Stimulated activated naive CD4-positive, alpha-beta T cell (primary cell): ENCODE measurements at regions not wholly inside any gene's neighbourhood (a gene's known extent, or its start where the extent isn't known, plus 50 kb on each side); places are given as distances from the start of the nearest gene placed in this dataset.
"Not testable (repeated sequence)": the region's sequence is repeated elsewhere in the genome, so short reads cannot be mapped to it uniquely, and the experiment has no call there.

ENCODE experiments used
- DNase-seq, 6 experiments: peaks; one replicate each; lab custom pipeline; 2025; lab: John Stamatoyannopoulos, UW

- DNase-seq, result no peak
Observed at GRCh38 chr5:50898966-50899365, 232.5 kb downstream of the PARP8 start.

- no peak for DNase-seq
Observed at GRCh38 chr5:50900952-50901510, 234.6 kb downstream of the PARP8 start.

DNA sequence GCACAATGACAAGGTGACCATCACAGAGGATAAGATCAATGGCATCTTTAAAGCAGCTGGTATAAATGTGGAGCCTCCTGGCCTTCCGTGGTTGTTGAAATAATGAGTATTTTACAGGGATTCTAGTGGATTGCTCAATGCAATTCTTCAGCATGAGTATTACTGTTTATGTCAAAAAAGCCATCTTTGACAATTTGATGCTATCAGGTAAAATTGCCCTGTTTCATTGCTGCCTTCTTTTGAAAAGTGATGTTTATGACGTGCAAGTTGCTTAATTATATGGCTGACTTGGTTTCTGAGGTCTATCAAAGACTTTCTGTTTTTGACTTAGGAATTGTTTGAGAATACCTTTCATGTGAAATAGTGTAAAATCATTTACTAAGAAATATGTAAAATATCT lies 237.2 kb downstream of the PARP8 start:
- DNase-seq, result no peak

GRCh38 chr5:50905996-50906570 lies 239.6 kb downstream of the PARP8 start:
- DNase-seq, result no peak

GRCh38 chr5:50920160-50920559 lies 253.7 kb downstream of the PARP8 start:
- DNase-seq, result not testable (repeated sequence)

- DNase-seq, result no peak
Observed at GRCh38 chr5:50921366-50922133, 255.1 kb downstream of the PARP8 start.

- DNase-seq, result not testable (repeated sequence)
Observed at GRCh38 chr5:50922134-50922941, 255.9 kb downstream of the PARP8 start.

- no peak for DNase-seq
Observed at GRCh38 chr5:50922942-50923767, 256.7 kb downstream of the PARP8 start.

DNA sequence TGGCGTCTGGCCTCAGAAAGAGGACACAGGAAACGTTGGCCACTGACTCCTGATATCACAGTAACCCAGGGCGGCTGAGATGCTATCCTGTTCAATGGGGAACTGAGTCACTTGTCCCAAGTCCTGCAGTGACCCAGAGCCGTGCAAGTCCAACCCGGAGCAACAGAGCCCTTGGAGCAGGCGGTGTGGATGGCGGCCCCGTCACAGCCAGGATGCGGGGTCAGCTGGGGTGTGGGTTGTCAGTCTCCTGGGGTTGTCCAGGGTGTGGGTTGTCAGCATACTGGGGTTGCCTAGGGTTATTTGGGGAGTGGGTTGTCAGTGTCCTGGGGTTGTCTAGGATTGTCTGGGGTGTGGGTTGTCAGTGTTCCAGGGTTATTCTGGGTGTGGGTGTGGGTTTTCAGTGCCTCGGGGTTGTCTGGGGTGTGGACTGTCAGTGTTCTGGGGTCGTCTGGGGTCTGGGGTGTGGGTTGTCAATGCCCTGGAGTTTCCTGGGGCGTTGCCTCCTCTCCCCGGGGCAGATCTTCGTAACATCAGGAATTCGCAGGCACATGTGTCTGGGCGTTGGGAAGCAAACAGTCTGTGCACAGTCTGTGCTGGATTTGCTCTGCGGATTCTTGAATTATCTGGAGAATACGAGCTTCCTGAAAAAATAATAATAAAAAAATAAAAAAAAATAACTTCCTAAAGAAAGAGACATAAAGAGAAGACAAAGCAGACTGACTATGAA lies 257.5 kb downstream of the PARP8 start:
- DNase-seq, result no peak

GRCh38 chr5:50927953-50928352 lies 261.5 kb downstream of the PARP8 start:
- no peak for DNase-seq

GRCh38 chr5:50929174-50929573 lies 262.7 kb downstream of the PARP8 start:
- no peak for DNase-seq

- no peak for DNase-seq
Observed at GRCh38 chr5:50934343-50934742, 267.9 kb downstream of the PARP8 start.

DNA sequence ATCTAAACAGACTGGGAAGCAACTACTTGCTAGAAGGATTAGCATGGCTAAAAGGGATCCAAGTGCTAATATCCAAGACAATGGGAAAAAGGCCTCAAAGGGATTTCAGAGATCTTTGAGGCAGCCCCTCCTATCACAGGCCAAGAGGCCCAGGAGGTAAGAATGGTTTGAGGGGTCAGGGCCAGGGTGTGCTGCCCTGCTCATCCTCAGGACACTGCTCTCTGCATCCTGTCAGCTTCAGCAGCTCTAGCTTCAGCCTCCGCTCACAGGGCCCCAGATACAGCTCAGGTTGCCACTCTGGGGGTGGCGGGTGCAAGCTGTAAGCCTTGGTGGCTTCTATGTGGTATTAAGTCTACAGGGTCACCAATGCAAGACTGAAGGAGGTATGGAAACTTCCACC lies 278.7 kb downstream of the PARP8 start:
- no peak for DNase-seq

- DNase-seq, result no peak
Observed at GRCh38 chr5:50947906-50948683, 281.7 kb downstream of the PARP8 start.

GRCh38 chr5:50953290-50953689 lies 286.9 kb downstream of the PARP8 start:
- DNase-seq, result no peak

GRCh38 chr5:50958852-50959457 lies 292.5 kb downstream of the PARP8 start:
- DNase-seq, result peak in 2 of 6 experiments; percentile 13 to 16

DNA sequence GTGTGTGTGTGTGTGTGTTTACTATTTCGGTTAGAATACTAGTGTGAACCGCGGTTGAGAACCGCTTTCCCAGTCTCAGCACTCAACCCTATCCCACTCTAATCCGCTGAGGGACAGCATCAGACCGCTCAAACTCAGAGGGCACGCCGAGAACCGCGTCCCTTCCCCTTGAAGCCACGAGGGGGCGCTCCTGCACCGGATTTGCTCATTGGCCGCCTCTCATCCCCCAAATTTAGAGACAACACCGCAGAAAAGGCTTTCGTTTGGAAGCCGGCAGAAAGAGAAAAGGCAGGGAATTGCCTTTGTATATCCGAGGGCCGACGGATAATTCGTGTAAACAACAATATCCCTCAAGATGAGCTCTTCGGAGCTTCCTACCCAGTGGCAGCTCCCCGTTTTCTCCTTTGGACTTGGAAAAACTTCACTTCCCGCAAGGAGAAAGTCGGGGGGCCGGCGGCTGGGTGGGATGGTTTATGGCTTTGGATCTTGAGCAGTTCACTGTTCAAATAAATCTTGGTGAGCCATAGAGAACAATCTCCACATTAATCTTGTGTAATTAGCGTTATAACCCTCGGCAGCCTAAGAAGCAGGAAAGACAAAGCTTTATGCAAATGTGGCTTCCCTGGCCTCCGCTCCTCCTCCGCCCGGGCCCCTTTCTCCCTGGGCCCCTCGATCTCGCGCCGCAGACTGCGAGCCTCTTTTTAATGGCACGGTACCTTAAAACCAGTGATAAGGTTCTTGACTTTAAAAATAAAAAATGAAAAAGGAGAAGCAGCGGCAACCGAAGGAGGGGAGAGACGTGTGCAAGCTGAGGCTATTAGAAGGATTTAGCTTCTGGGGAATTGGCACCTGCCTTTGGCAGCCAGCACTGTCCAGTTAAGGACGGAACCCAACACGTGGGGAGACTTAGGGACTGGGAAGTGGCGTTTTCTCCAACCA lies 296.8 kb downstream of the PARP8 start:
- peak in 5 of 6 experiments; percentile 6 to 63 (median 40) for DNase-seq

- DNase-seq, result no peak
Observed at GRCh38 chr5:50963971-50964745, 297.7 kb downstream of the PARP8 start.
